ENCODE measurements at regions not wholly inside any gene's neighbourhood (a gene's known extent, or its start where the extent isn't known, plus 50 kb on each side); places are given as distances from the start of the nearest gene placed in this dataset.

DNA sequence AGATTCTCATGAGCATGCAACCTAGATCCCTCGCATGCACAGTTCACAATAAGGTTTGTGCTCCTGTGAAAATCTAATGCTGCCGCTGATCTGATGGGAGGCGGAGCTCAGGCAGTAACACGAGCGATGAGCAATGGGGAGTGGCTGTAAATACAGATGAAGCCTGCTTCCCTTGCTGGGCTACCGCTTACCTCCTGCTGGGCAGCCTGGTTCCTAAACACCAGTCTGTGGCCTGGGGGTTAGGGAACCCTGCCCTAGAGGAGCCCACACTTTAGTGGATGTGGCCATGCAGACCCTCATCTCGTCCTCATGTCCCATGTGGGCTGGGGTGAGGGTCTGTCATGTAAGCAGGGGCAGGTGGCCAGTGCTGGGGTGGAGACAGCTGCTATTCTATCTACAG is 417.6 kb downstream of the GLRX3 start:
- WGBS (ENCODE audit: insufficient coverage) = 100% methylated on average over 1 of the region's 7 CpGs
- Histone ChIP-seq H3K4me1 (ENCODE audit: control insufficient read depth in 1 of 2, extremely low read depth in 1 of 2, insufficient read depth in 2 of 2, low read length in 2 of 2) (no peaks in the 10 kb centered on the region), H3K36me3 (ENCODE audit: control insufficient read depth in 2 of 2, extremely low read depth in 1 of 2, insufficient read depth in 1 of 2, low read length in 1 of 2) (no peaks in the 10 kb centered on the region), H3K9me3 (no peaks in the 10 kb centered on the region), H3K27ac (ENCODE audit: low read length) (no peak overlapping the region), H3K4me3 (ENCODE audit: control insufficient read depth in 1 of 2, extremely low read depth in 1 of 2, low read length in 1 of 2) (no peak overlapping the region), H3K27me3 (replicated peaks in 1 of 2; ENCODE audit: control insufficient read depth in 2 of 2, extremely low read depth in 1 of 2, insufficient read depth in 2 of 2, low read length in 1 of 2) (peaks cover 0 to 6% of the 10 kb centered on the region in 2 experiments)
- ATAC-seq (replicated peaks in 1 of 4) = no peak
- Mint-ChIP-seq H3K4me3 (no peak overlapping the region), H3K4me1 (no peaks in the 10 kb centered on the region), H3K9me3 (peaks cover 0 to 2% (median 0%) of the 10 kb centered on the region in 3 donors), H3K27ac (no peak overlapping the region), H3K36me3 (no peaks in the 10 kb centered on the region), H3K27me3 (peaks cover 0 to under 1% of the 10 kb centered on the region in 2 donors)
- POLR2A ChIA-PET = no interaction called here
- no peak for DNase-seq
- CTCF ChIA-PET = no interaction called here

DNA sequence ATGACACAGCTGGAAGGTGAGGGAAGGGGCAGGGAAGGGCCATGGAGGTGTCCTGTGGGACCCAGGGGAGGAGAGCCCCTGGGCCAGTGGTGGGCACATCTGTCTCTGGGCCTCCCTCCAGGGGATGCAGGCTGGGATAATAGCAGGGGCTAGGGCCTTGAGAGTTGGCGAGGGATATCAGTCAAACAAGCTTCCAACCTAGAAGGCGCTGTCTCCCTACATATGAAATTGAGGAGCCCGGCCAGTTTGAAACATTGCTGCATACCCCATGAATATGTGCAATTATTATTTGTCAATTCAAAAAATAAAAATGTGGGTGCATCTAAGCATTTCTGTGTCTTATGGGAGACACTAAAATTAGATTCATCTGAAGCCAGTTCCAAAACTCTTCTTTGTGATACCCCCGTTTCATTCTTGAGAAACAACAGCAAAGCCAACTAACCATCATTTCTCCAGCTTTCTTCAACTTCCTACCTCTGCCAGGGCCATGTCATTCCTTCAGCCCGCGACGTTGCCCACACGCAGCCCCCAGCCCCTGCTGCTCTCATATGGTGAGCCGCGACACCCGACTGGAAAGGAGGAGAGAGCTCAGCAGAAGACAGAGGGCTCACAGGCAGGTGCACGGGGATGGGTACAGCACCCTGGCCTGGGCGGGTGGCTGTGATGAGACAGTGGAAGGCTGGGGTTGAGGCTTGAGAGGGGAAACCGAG is 418.7 kb downstream of the GLRX3 start:
- CTCF ChIA-PET = no interaction called here

DNA sequence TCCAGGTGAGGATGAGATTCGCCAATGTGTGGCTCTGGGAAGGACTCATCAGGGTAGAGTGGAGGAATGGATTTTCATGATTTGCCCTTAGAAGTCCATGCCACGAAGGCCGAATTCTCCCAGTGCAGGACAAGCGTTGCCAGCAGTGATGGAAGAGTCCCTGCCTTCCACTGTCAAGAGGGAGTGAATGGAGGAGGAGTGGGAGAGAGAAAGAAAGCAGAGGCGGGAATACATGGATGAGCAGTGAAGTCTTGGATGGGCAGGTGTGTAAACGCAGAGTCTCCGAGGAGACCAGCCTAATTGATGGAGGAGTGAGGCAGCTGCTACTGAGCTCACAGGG is 419.2 kb downstream of the GLRX3 start:
- H3K27ac Mint-ChIP-seq = no peak overlapping the region
- no peaks in the 10 kb centered on the region for H3K4me1 ChIP-seq (ENCODE audit: control insufficient read depth in 1 of 2, extremely low read depth in 1 of 2, insufficient read depth in 2 of 2, low read length in 2 of 2)
- WGBS (ENCODE audit: insufficient coverage) = 79% methylated on average over 7 of the region's 7 CpGs
- DNase-seq (no peak), ATAC-seq (replicated peaks in 1 of 4) (no peak)
- H3K27me3 ChIP-seq (replicated peaks in 1 of 2; ENCODE audit: control insufficient read depth in 2 of 2, extremely low read depth in 1 of 2, insufficient read depth in 2 of 2, low read length in 1 of 2) = peaks cover 0 to 3% of the 10 kb centered on the region in 2 experiments
- no peaks in the 10 kb centered on the region for H3K36me3 Mint-ChIP-seq
- H3K36me3 ChIP-seq (ENCODE audit: control insufficient read depth in 2 of 2, extremely low read depth in 1 of 2, insufficient read depth in 1 of 2, low read length in 1 of 2) = no peaks in the 10 kb centered on the region
- H3K27me3 Mint-ChIP-seq = no peaks in the 10 kb centered on the region
- no peaks in the 10 kb centered on the region for H3K4me1 Mint-ChIP-seq
- CTCF ChIA-PET = no interaction called here
- H3K4me3 ChIP-seq (ENCODE audit: control insufficient read depth in 1 of 2, extremely low read depth in 1 of 2, low read length in 1 of 2) = no peak overlapping the region
- no peaks in the 10 kb centered on the region for H3K9me3 ChIP-seq
- POLR2A ChIA-PET = no interaction called here
- H3K9me3 Mint-ChIP-seq = peaks cover 0 to 2% (median 0%) of the 10 kb centered on the region in 3 donors
- H3K4me3 Mint-ChIP-seq = no peak overlapping the region
- H3K27ac ChIP-seq (ENCODE audit: low read length) = no peak overlapping the region

More for the DNA sequence above, 418.7 kb downstream of the GLRX3 start:
- H3K4me3 ChIP-seq (ENCODE audit: control insufficient read depth in 1 of 2, extremely low read depth in 1 of 2, low read length in 1 of 2) = no peak overlapping the region
- no peak for DNase-seq
- no peaks in the 10 kb centered on the region for H3K9me3 ChIP-seq
- peaks cover 0 to 3% of the 10 kb centered on the region in 2 experiments for H3K27me3 ChIP-seq (replicated peaks in 1 of 2; ENCODE audit: control insufficient read depth in 2 of 2, extremely low read depth in 1 of 2, insufficient read depth in 2 of 2, low read length in 1 of 2)
- Mint-ChIP-seq H3K27me3 (no peaks in the 10 kb centered on the region), H3K27ac (no peak overlapping the region), H3K4me1 (no peaks in the 10 kb centered on the region), H3K36me3 (no peaks in the 10 kb centered on the region), H3K9me3 (peaks cover 0 to 2% (median 0%) of the 10 kb centered on the region in 3 donors), H3K4me3 (no peak overlapping the region)
- H3K27ac ChIP-seq (ENCODE audit: low read length) = no peak overlapping the region
- ATAC-seq (replicated peaks in 1 of 4) = no peak
- H3K36me3 ChIP-seq (ENCODE audit: control insufficient read depth in 2 of 2, extremely low read depth in 1 of 2, insufficient read depth in 1 of 2, low read length in 1 of 2) = no peaks in the 10 kb centered on the region
- POLR2A ChIA-PET = no interaction called here
- WGBS (ENCODE audit: insufficient coverage) = 84% methylated on average over 8 of the region's 14 CpGs
- no peaks in the 10 kb centered on the region for H3K4me1 ChIP-seq (ENCODE audit: control insufficient read depth in 1 of 2, extremely low read depth in 1 of 2, insufficient read depth in 2 of 2, low read length in 2 of 2)

DNA sequence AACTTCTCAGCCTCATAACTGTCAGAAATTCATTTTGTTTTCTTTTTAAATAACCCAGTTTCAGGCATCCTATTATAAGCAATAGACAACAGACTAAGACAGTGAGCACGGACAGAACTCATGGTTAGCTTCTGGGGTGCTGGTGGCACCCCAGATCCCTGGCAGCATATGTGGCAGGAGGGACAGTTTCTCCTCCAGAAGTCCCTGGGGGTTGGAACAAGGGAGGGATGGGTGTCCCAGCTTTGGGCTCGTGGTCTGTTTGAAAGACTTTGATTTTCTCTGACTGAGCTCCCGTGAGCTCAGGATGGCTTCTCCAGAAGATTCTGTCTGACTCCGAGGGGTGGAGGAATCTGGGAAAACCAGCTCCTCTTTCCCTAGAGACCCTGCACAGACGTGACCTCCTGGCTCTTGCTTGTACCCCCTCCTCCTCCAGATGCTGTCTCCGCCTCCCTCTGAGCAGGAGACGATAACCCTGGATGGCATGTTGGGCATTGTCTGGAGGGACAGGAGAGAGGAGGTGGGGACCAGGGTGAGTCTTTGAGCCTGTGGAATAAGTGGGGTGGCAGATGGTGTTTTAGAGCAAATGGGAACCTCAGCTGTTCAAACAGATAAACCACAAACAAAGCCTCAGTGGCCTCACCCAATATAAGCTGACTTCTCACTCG is 421.1 kb downstream of the GLRX3 start:
- Histone ChIP-seq H3K9me3 (no peaks in the 10 kb centered on the region), H3K27me3 (replicated peaks in 1 of 2; ENCODE audit: control insufficient read depth in 2 of 2, extremely low read depth in 1 of 2, insufficient read depth in 2 of 2, low read length in 1 of 2) (peaks cover 0 to 8% of the 10 kb centered on the region in 2 experiments), H3K27ac (ENCODE audit: low read length) (no peak overlapping the region), H3K4me3 (ENCODE audit: control insufficient read depth in 1 of 2, extremely low read depth in 1 of 2, low read length in 1 of 2) (no peak overlapping the region), H3K4me1 (ENCODE audit: control insufficient read depth in 1 of 2, extremely low read depth in 1 of 2, insufficient read depth in 2 of 2, low read length in 2 of 2) (no peaks in the 10 kb centered on the region), H3K36me3 (ENCODE audit: control insufficient read depth in 2 of 2, extremely low read depth in 1 of 2, insufficient read depth in 1 of 2, low read length in 1 of 2) (no peaks in the 10 kb centered on the region)
- 67% methylated on average over 4 of the region's 8 CpGs for WGBS (ENCODE audit: insufficient coverage)
- no peaks in the 10 kb centered on the region for H3K27me3 Mint-ChIP-seq
- POLR2A ChIA-PET = no interaction called here
- no peak for ATAC-seq (replicated peaks in 1 of 4)
- no peak overlapping the region for H3K27ac Mint-ChIP-seq
- no peaks in the 10 kb centered on the region for H3K4me1 Mint-ChIP-seq
- no peak for DNase-seq
- H3K4me3 Mint-ChIP-seq = no peak overlapping the region
- CTCF ChIA-PET = no interaction called here
- H3K9me3 Mint-ChIP-seq = peaks cover 0 to 2% (median 0%) of the 10 kb centered on the region in 3 donors
- H3K36me3 Mint-ChIP-seq = no peaks in the 10 kb centered on the region

DNA sequence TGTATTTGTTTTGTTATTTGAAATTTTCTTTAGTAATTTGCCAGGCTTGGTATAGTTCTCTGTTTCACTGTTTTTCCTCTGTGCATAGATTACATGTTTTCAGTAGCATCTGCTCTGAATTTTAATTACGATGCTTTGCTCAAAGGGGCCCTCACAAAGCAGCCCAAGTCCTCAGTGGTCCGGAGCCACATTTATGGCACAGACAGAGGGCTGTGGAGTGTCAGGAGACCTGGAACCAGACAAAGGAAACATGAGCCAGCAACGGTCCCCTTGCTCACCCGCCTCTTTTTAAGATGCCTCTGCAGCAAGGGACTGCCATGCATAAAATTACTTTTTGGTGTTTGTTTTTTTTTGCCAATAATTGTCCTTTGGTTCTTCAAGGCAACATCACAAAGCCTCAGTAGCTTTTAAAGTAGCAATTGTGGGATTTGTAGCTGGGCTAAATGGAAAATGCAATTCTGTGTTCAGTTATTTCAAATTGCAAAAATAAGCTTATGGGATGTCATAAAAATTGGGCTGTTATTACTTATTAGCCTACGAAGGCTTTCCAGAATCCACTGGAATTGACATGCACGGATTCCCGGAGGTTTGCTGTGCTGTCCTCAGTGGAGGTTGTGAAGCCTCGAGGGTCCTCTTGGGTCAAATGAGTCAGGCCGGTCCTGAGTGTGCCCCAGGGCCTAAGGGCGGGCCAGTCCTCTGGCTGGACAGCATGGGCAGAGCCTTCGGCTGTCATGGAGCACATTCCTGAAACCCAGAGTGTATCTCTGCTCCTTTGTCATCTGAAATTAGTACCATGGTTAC is 422.8 kb downstream of the GLRX3 start:
- Mint-ChIP-seq H3K27ac (no peak overlapping the region), H3K27me3 (no peaks in the 10 kb centered on the region), H3K4me3 (no peak overlapping the region), H3K36me3 (no peaks in the 10 kb centered on the region), H3K9me3 (peaks cover 0 to 2% (median 0%) of the 10 kb centered on the region in 3 donors), H3K4me1 (no peaks in the 10 kb centered on the region)
- no peaks in the 10 kb centered on the region for H3K36me3 ChIP-seq (ENCODE audit: control insufficient read depth in 2 of 2, extremely low read depth in 1 of 2, insufficient read depth in 1 of 2, low read length in 1 of 2)
- 70% methylated on average over 9 of the region's 11 CpGs for WGBS (ENCODE audit: insufficient coverage)
- ChIA-PET POLR2A (no interaction called here), CTCF (no interaction called here)
- no peak for DNase-seq
- H3K4me3 ChIP-seq (ENCODE audit: control insufficient read depth in 1 of 2, extremely low read depth in 1 of 2, low read length in 1 of 2) = no peak overlapping the region
- no peak overlapping the region for H3K27ac ChIP-seq (ENCODE audit: low read length)
- ATAC-seq (replicated peaks in 1 of 4) = no peak
- H3K27me3 ChIP-seq (replicated peaks in 1 of 2; ENCODE audit: control insufficient read depth in 2 of 2, extremely low read depth in 1 of 2, insufficient read depth in 2 of 2, low read length in 1 of 2) = peaks cover 0 to 8% of the 10 kb centered on the region in 2 experiments
- no peaks in the 10 kb centered on the region for H3K9me3 ChIP-seq
- H3K4me1 ChIP-seq (ENCODE audit: control insufficient read depth in 1 of 2, extremely low read depth in 1 of 2, insufficient read depth in 2 of 2, low read length in 2 of 2) = no peaks in the 10 kb centered on the region

- Mint-ChIP-seq H3K36me3 (no peaks in the 10 kb centered on the region), H3K9me3 (peaks cover 0 to 2% (median 0%) of the 10 kb centered on the region in 3 donors), H3K27ac (no peak overlapping the region), H3K4me3 (no peak overlapping the region), H3K4me1 (no peaks in the 10 kb centered on the region), H3K27me3 (no peaks in the 10 kb centered on the region)
- H3K27ac ChIP-seq (ENCODE audit: low read length) = no peak overlapping the region
- no peak overlapping the region for H3K4me3 ChIP-seq (ENCODE audit: control insufficient read depth in 1 of 2, extremely low read depth in 1 of 2, low read length in 1 of 2)
- WGBS (ENCODE audit: insufficient coverage) = 75% methylated on average over 6 of the region's 6 CpGs
- ChIA-PET CTCF (no interaction called here), POLR2A (no interaction called here)
- no peaks in the 10 kb centered on the region for H3K9me3 ChIP-seq
- ATAC-seq (replicated peaks in 1 of 4) (peak in 1 of 4 experiments; percentile 20), DNase-seq (no peak)
- H3K4me1 ChIP-seq (ENCODE audit: control insufficient read depth in 1 of 2, extremely low read depth in 1 of 2, insufficient read depth in 2 of 2, low read length in 2 of 2) = no peaks in the 10 kb centered on the region
- peaks cover 0 to 7% of the 10 kb centered on the region in 2 experiments for H3K27me3 ChIP-seq (replicated peaks in 1 of 2; ENCODE audit: control insufficient read depth in 2 of 2, extremely low read depth in 1 of 2, insufficient read depth in 2 of 2, low read length in 1 of 2)
- no peaks in the 10 kb centered on the region for H3K36me3 ChIP-seq (ENCODE audit: control insufficient read depth in 2 of 2, extremely low read depth in 1 of 2, insufficient read depth in 1 of 2, low read length in 1 of 2)
These were observed 423.3 kb downstream of the GLRX3 start for GRCh38 chr10:130559547-130559880.

Measured in T-cell (primary cell).